ENCODE measurements at regions not wholly inside any gene's neighbourhood (a gene's known extent, or its start where the extent isn't known, plus 50 kb on each side); places are given as distances from the start of the nearest gene placed in this dataset.

GRCh38 chr13:40251343-40252032, 415.0 kb downstream of the FOXO1 start:
- no peak for TF ChIP-seq CTCF (IDR thresholded peaks at IDR 0.05)
- no peak for TF ChIP-seq IRF1 (CRISPR knock-in tag; IDR thresholded peaks at IDR 0.05)
- no peak for TF ChIP-seq CBFB (CRISPR knock-in tag; IDR thresholded peaks at IDR 0.05; ENCODE audit: low read depth)
- TF ChIP-seq MLX (CRISPR knock-in tag; IDR thresholded peaks at IDR 0.05) = no peak
